Nephron (organoid): ENCODE measurements at regions not wholly inside any gene's neighbourhood (a gene's known extent, or its start where the extent isn't known, plus 50 kb on each side); places are given as distances from the start of the nearest gene placed in this dataset.
"Not testable (repeated sequence)": the region's sequence is repeated elsewhere in the genome, so short reads cannot be mapped to it uniquely, and the experiment has no call there.

Experiments used
- H3K27ac Mint-ChIP-seq, 3 experiments: 2 replicates each; pipeline ENCODE4 v1.8.0; 2020; ENCODE audit warnings: mixed read lengths in 3 of 3, mild to moderate bottlenecking in 2 of 3, moderate library complexity in 1 of 3
- H3K27me3 Mint-ChIP-seq: 2 replicates; pipeline ENCODE4 v1.8.0; 2021; ENCODE audit warnings: low read depth, mild to moderate bottlenecking, moderate library complexity, mixed read lengths
- H3K36me3 Mint-ChIP-seq: 2 replicates; pipeline ENCODE4 v1.8.0; 2020; ENCODE audit warnings: low read depth, mixed read lengths
- H3K4me1 Mint-ChIP-seq: 2 replicates; pipeline ENCODE4 v1.8.0; 2020; ENCODE audit warnings: mixed read lengths
- H3K4me3 Mint-ChIP-seq, 3 experiments: 2 replicates each; pipeline ENCODE4 v1.8.0; 2020; ENCODE audit warnings: mild to moderate bottlenecking in 3 of 3, mixed read lengths in 3 of 3, moderate library complexity in 2 of 3
- H3K9me3 Mint-ChIP-seq: 2 replicates; pipeline ENCODE4 v1.8.0; 2020; ENCODE audit warnings: mixed read lengths
- TF ChIP-seq, protein P1 (sequence below), 3 experiments: fragments of 200-600 bp; sonication (generic); IDR thresholded peaks; one replicate each; pipeline ENCODE4 v1.5.0; 2021; ENCODE audit warnings: antibody characterized with exemption in 3 of 3; ENCODE audit not compliant: unreplicated experiment in 3 of 3

DNA sequence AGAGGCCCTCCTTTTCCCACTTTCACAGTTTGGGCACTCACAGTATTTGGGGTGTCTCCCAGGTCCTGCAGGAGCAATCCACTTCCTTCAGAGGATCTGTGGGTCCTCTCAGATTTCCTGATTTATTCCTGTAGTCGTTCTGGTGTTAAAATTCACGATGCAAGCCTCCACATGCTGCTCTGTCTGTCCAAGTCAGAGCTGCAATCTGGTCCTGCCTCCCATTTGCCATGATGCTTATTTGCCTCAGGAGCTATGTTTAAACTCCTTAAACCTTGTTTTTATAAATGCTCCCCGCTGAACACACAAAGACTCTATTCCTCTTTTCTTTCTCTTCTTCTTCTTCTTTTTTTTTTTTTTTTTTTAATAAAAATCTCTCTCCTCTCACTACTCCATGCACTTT, 558.7 kb upstream of the NECTIN3 start:
- TF ChIP-seq, protein P1, sequence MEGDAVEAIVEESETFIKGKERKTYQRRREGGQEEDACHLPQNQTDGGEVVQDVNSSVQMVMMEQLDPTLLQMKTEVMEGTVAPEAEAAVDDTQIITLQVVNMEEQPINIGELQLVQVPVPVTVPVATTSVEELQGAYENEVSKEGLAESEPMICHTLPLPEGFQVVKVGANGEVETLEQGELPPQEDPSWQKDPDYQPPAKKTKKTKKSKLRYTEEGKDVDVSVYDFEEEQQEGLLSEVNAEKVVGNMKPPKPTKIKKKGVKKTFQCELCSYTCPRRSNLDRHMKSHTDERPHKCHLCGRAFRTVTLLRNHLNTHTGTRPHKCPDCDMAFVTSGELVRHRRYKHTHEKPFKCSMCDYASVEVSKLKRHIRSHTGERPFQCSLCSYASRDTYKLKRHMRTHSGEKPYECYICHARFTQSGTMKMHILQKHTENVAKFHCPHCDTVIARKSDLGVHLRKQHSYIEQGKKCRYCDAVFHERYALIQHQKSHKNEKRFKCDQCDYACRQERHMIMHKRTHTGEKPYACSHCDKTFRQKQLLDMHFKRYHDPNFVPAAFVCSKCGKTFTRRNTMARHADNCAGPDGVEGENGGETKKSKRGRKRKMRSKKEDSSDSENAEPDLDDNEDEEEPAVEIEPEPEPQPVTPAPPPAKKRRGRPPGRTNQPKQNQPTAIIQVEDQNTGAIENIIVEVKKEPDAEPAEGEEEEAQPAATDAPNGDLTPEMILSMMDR (IDR thresholded peaks at IDR 0.05; ENCODE audit: unreplicated experiment in 3 of 3), result no peak
- Mint-ChIP-seq H3K4me1 (no peaks in the 10 kb centered on the region), H3K4me3 (no peak overlapping the region), H3K27ac (no peak overlapping the region), H3K9me3 (peaks cover 31% of the 10 kb centered on the region), H3K27me3 (no peaks in the 10 kb centered on the region), H3K36me3 (no peaks in the 10 kb centered on the region)

DNA sequence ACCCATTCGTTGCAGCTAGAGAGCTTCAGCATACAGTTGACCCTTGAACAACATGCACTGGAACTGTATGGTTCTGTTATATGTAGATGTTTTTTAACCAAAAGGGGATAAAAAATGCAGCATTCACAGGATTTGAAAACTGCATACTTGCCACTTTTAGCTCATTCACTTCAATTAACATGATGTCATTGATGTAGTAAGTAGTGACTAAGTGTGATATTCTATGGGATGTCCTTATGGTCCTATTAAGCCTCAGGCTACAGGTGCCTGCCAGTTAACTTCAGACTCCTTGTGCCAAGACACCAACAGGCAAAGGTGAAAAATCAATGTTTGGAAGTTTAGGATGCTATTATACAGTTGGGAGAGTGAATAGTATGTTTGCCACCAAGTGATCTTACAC, 553.6 kb upstream of the NECTIN3 start:
- TF ChIP-seq, protein P1 (IDR thresholded peaks at IDR 0.05; ENCODE audit: unreplicated experiment in 3 of 3), result no peak
- no peak overlapping the region for H3K27ac Mint-ChIP-seq
- H3K36me3 Mint-ChIP-seq, result no peaks in the 10 kb centered on the region
- no peaks in the 10 kb centered on the region for H3K27me3 Mint-ChIP-seq
- H3K4me3 Mint-ChIP-seq, result no peak overlapping the region
- H3K4me1 Mint-ChIP-seq, result no peaks in the 10 kb centered on the region
- peaks cover 4% of the 10 kb centered on the region for H3K9me3 Mint-ChIP-seq

DNA sequence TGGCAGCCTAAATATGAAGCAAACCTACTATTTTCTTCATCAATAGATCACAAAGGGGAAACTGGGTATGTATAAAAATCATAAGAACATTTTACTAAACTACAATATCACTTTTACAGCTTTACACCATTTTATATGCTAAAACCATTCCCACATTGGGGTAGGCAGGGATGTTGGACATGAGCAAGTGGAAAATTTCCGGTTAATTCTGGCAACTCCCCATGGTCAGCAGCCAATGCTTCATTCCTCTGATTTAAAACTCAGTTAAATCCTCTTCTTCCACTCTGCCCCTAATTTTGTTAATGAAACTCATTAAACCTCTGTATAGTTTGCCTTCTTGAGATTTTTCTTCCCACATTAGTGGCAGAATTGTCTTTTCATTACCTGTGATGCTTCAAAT, 552.5 kb upstream of the NECTIN3 start:
- H3K9me3 Mint-ChIP-seq, result peaks cover 10% of the 10 kb centered on the region

DNA sequence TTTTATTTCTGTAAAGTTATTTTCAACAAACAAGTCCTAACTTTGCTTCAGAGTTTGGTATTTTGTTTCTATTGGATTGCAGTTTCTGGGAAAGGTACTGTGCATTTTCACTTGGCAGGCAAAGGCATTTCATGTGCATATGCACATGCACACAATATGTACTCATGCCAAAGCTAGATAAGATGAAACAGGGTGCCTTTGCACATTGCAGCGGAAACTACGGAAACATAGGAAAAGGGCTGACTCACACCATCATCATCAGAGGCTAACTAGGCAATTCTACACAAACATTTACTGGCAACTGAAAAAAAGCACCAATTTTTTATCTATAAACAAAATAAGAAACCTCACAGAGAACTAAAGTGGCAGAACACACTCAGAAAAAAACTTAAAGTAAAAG, 550.6 kb upstream of the NECTIN3 start:
- H3K9me3 Mint-ChIP-seq, result peaks cover 9% of the 10 kb centered on the region
- H3K27me3 Mint-ChIP-seq, result no peaks in the 10 kb centered on the region
- H3K4me1 Mint-ChIP-seq, result no peaks in the 10 kb centered on the region
- no peak overlapping the region for H3K4me3 Mint-ChIP-seq
- no peaks in the 10 kb centered on the region for H3K36me3 Mint-ChIP-seq
- TF ChIP-seq, protein P1 (IDR thresholded peaks at IDR 0.05; ENCODE audit: unreplicated experiment in 3 of 3), result no peak
- no peak overlapping the region for H3K27ac Mint-ChIP-seq

More for the DNA sequence above, 552.5 kb upstream of the NECTIN3 start:
- H3K4me1 Mint-ChIP-seq, result no peaks in the 10 kb centered on the region
- no peaks in the 10 kb centered on the region for H3K27me3 Mint-ChIP-seq
- H3K4me3 Mint-ChIP-seq, result no peak overlapping the region
- H3K36me3 Mint-ChIP-seq, result no peaks in the 10 kb centered on the region
- no peak overlapping the region for H3K27ac Mint-ChIP-seq
- TF ChIP-seq, protein P1 (IDR thresholded peaks at IDR 0.05; ENCODE audit: unreplicated experiment in 3 of 3), result no peak

DNA sequence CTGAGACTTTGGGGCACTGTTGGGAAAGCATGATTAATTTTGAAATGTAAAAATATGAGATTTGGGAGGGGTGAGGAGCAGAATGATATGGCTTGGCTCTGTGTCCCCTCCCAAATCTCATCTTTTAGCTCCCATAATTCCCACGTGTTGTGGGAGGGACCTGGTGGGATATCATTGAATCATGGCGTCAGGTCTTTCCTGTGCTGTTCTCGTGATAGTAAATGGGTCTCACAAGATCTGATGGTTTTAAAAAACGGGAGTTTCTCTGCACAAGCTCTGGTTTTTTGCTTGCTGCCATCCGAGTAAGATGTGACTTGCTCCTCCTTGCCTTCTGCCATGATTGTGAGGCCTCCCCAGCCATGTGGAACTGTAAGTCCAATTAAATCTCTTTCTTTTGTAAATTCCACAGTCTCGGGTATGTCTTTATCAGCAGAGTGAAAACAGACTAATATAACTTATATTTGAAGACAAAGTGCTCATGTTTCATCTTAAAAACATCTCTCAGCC, 546.0 kb upstream of the NECTIN3 start:
- H3K27ac Mint-ChIP-seq, H3K4me3 Mint-ChIP-seq, H3K9me3 Mint-ChIP-seq, H3K4me1 Mint-ChIP-seq, H3K36me3 Mint-ChIP-seq, H3K27me3 Mint-ChIP-seq: not testable (repeated sequence)

DNA sequence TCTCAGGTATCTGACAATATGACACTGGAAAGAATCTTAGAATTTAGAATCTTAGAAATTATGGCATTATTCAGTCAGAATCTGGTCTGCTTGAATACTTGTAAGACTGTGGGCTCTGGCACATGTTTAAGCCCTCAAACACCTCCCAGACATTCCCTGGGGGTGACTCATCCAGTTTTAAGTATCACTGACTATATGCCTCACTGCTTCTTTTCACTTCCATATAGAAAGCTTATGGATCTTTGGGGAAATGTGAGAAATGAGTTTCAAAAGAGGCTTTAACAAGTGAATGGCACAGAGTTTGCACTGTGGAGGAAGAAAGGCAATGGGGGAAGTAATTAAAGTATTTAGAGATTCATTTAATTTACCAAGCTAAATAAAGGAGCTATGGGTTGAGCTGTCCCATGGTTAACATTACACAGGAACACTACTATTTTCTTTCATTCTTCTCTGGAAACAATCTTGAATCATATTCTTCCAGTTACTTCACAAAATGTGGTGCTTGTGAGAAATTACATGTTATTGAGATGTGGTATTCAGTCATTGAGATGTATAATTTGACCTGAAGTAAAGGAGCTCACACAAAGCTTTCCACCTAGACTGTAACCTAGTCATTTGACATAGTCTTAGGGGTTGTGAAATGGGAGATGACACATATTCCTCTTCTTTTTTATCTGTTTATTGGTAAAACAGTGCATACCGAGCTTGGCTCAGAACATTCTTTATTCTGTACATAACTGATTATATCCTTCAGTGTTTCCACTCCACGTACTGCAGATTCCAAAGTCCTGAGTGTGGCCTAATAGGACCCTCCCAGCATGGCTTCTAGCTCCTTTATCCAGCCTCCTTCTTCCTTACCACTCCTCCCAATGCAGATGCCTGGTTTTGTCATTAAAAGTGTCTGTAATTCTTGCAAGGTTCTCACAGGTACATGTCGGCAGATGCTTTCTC, 544.6 kb upstream of the NECTIN3 start:
- H3K27ac Mint-ChIP-seq, result peak overlapping the region in 2 of 3 experiments; percentile 9 to 48
- H3K27me3 Mint-ChIP-seq, result no peaks in the 10 kb centered on the region
- H3K4me3 Mint-ChIP-seq, result no peak overlapping the region
- peaks cover 10% of the 10 kb centered on the region for H3K9me3 Mint-ChIP-seq
- no peaks in the 10 kb centered on the region for H3K36me3 Mint-ChIP-seq
- TF ChIP-seq, protein P1 (IDR thresholded peaks at IDR 0.05; ENCODE audit: unreplicated experiment in 3 of 3), result no peak
- H3K4me1 Mint-ChIP-seq, result peaks cover 5% of the 10 kb centered on the region
